ENCODE measurements at regions not wholly inside any gene's neighbourhood (a gene's known extent, or its start where the extent isn't known, plus 50 kb on each side); places are given as distances from the start of the nearest gene placed in this dataset.

GRCh38 chr5:2640717-2641116, 110.8 kb downstream of the IRX2 start:
- in situ Hi-C loops (cut with HindIII; ENCODE audit: low pct_ligation_motif_present, low sequenced_read_pairs) = no loop called here
- no peak for TF ChIP-seq CTCF (IDR thresholded peaks at IDR 0.05; ENCODE audit: low read depth, low read length, missing control alignments)
- no peak overlapping the region for H3K4me3 ChIP-seq (ENCODE audit: low read depth, low read length)
- no peaks in the 10 kb centered on the region for H3K36me3 ChIP-seq (replicated peaks)
- no peak for DNase-seq
- H3K27me3 ChIP-seq (replicated peaks) = no peaks in the 10 kb centered on the region
- H3K27ac ChIP-seq = no peak overlapping the region

DNA sequence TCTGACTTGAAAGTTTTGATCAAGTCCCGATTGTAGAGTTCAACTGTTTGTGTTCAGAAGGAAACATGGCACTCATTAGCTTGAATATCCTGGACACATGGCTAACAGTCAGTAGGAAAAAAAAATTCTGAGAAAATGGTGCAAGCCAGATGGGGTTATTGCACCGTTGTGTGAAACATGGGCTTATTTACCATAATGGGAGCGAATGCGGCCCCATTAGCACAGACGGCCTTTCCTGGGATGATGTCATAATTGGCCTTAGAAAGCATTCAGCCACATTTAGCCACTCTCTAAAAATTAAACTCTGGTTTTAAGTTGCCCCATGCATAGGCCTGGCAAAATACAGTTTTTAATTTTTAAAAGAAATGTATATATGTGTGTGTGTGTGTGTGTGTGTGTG, 112.1 kb downstream of the IRX2 start:
- in situ Hi-C loops (cut with HindIII; ENCODE audit: low pct_ligation_motif_present, low sequenced_read_pairs) = no loop called here
- no peak for DNase-seq
- no peak overlapping the region for H3K27ac ChIP-seq
- H3K27me3 ChIP-seq (replicated peaks) = no peaks in the 10 kb centered on the region
- no peaks in the 10 kb centered on the region for H3K36me3 ChIP-seq (replicated peaks)
- no peak for TF ChIP-seq CTCF (IDR thresholded peaks at IDR 0.05; ENCODE audit: low read depth, low read length, missing control alignments)
- no peak overlapping the region for H3K4me3 ChIP-seq (ENCODE audit: low read depth, low read length)

DNA sequence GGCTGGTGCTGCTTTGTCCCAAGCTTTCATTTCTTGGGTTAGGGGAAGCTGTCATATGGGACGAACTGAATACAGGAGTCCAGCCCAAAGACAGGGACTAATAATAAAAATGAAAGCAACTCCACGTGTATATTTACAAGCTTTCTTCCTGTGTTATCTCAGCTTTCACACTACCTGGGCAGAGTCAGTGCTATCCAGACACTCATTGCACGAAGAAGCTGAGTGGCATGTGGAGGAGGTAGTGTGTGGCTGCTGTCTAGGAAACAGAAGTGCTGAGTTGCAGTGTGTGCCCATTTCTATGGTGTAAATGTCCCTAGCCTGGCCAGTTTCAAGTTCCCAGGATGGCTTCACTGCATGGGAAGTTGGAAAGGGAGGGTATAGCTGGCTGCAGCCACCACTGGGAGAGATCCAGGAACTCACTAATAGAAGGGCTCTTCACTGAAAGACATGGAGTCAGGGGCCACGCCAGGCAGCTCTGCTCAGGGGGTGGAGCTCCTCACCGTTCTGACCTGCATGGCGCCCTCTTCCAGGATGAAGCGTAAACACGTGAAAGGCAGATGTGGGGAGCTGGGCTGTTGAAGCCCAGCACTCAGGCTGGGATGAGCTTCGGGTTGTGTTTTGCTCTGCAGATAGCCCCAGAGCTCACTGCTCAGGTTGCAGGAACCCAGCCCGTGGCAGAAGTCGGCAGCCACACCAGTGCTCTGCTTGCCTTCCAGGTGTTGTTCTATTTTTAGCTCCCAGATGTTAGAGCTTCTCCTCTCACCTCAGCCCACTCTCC, 116.9 kb downstream of the IRX2 start:
- TF ChIP-seq CTCF (IDR thresholded peaks at IDR 0.05; ENCODE audit: low read depth, low read length, missing control alignments) = no peak
- H3K27me3 ChIP-seq (replicated peaks) = no peaks in the 10 kb centered on the region
- no peak overlapping the region for H3K27ac ChIP-seq
- H3K4me3 ChIP-seq (ENCODE audit: low read depth, low read length) = no peak overlapping the region
- H3K36me3 ChIP-seq (replicated peaks) = no peaks in the 10 kb centered on the region
- in situ Hi-C loops (cut with HindIII; ENCODE audit: low pct_ligation_motif_present, low sequenced_read_pairs) = no loop called here
- no peak for DNase-seq

GRCh38 chr5:2633992-2634391, 117.5 kb downstream of the IRX2 start:
- no peaks in the 10 kb centered on the region for H3K27me3 ChIP-seq (replicated peaks)
- no peaks in the 10 kb centered on the region for H3K36me3 ChIP-seq (replicated peaks)
- no peak overlapping the region for H3K4me3 ChIP-seq (ENCODE audit: low read depth, low read length)
- no peak for DNase-seq
- H3K27ac ChIP-seq = no peak overlapping the region
- no peak for TF ChIP-seq CTCF (IDR thresholded peaks at IDR 0.05; ENCODE audit: low read depth, low read length, missing control alignments)
- in situ Hi-C loops (cut with HindIII; ENCODE audit: low pct_ligation_motif_present, low sequenced_read_pairs) = no loop called here

DNA sequence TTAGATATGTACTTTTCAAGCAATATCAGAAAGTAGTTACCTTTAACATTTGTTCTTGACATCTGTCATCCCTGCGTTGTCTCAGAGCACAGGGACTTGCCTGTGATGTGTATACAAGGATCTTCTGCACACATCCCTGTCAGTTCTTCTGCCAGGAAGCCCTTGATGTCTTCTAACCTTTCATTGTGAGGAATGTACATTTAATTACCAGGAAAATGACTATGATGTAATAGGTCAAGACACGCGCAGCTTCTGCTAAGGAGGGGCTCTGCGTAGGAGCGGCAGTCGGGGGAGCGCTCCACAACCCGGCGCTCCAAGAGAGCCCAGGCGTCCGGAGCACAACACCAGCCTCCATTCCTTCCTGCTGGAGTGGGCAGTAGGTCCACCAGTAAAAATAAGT, 119.7 kb downstream of the IRX2 start:
- in situ Hi-C loops (cut with HindIII; ENCODE audit: low pct_ligation_motif_present, low sequenced_read_pairs) = no loop called here
- Histone ChIP-seq H3K27ac (no peak overlapping the region), H3K36me3 (replicated peaks) (no peaks in the 10 kb centered on the region), H3K4me3 (ENCODE audit: low read depth, low read length) (no peak overlapping the region), H3K27me3 (replicated peaks) (no peaks in the 10 kb centered on the region)
- TF ChIP-seq CTCF (IDR thresholded peaks at IDR 0.05; ENCODE audit: low read depth, low read length, missing control alignments) = no peak
- DNase-seq = no peak

GRCh38 chr5:2629045-2629444, 122.4 kb downstream of the IRX2 start:
- no peak for DNase-seq
- Histone ChIP-seq H3K27me3 (replicated peaks) (no peaks in the 10 kb centered on the region), H3K36me3 (replicated peaks) (no peaks in the 10 kb centered on the region), H3K4me3 (ENCODE audit: low read depth, low read length) (no peak overlapping the region), H3K27ac (no peak overlapping the region)
- no peak for TF ChIP-seq CTCF (IDR thresholded peaks at IDR 0.05; ENCODE audit: low read depth, low read length, missing control alignments)
- in situ Hi-C loops (cut with HindIII; ENCODE audit: low pct_ligation_motif_present, low sequenced_read_pairs) = no loop called here

Measured in brain microvascular endothelial cell (primary cell).